H9 (cell line): ENCODE measurements at regions not wholly inside any gene's neighbourhood (a gene's known extent, or its start where the extent isn't known, plus 50 kb on each side); places are given as distances from the start of the nearest gene placed in this dataset.

Experiments used
- DNase-seq: peaks from one replicate; pipeline ENCODE4 v3.0.0-alpha.2; 2017
- H2AFZ ChIP-seq: one replicate; pipeline ENCODE4 v1.6.1; 2013; ENCODE audit warnings: mild to moderate bottlenecking, low read length, control low read depth, moderate library complexity
- H2AK5ac ChIP-seq: 2 replicates; pipeline ENCODE4 v1.6.1; 2013; ENCODE audit warnings: low read length, control low read depth, mixed read lengths; ENCODE audit not compliant: insufficient read length
- H2BK120ac ChIP-seq: one replicate; pipeline ENCODE4 v1.6.1; 2013; ENCODE audit warnings: low read depth, mild to moderate bottlenecking, low read length, control low read depth, inconsistent platforms; ENCODE audit not compliant: poor library complexity, severe bottlenecking
- H2BK12ac ChIP-seq: 2 replicates; pipeline ENCODE4 v1.6.1; 2013; ENCODE audit warnings: low read length, control low read depth, mixed read lengths, low read depth; ENCODE audit not compliant: insufficient read length
- H2BK15ac ChIP-seq: 2 replicates; pipeline ENCODE4 v1.6.1; 2013; ENCODE audit warnings: low read depth, low read length, control low read depth
- H2BK20ac ChIP-seq: one replicate; pipeline ENCODE4 v1.6.1; 2013; ENCODE audit warnings: low read depth, mild to moderate bottlenecking, low read length, control low read depth, inconsistent platforms; ENCODE audit not compliant: poor library complexity, severe bottlenecking
- H2BK5ac ChIP-seq: 2 replicates; pipeline ENCODE4 v1.6.1; 2013; ENCODE audit warnings: low read length, control low read depth, mixed read lengths; ENCODE audit not compliant: insufficient read length
- H3K14ac ChIP-seq: 2 replicates; pipeline ENCODE4 v1.6.1; 2013; ENCODE audit warnings: low read length, control low read depth; ENCODE audit not compliant: insufficient read depth
- H3K18ac ChIP-seq: 2 replicates; pipeline ENCODE4 v1.6.1; 2013; ENCODE audit warnings: low read depth, mild to moderate bottlenecking, mixed read lengths, low read length, control low read depth; ENCODE audit not compliant: insufficient read length
- H3K23ac ChIP-seq: 2 replicates; pipeline ENCODE4 v1.6.1; 2013; ENCODE audit warnings: low read length, control low read depth, mixed read lengths, low read depth; ENCODE audit not compliant: insufficient read length
- H3K23me2 ChIP-seq: 2 replicates; pipeline ENCODE4 v1.6.1; 2013; ENCODE audit warnings: low read depth, mild to moderate bottlenecking, mixed read lengths, low read length, control low read depth; ENCODE audit not compliant: insufficient read length, poor library complexity, severe bottlenecking
- H3K27ac ChIP-seq: 2 replicates; pipeline ENCODE4 v1.5.1; 2013; ENCODE audit warnings: low read length, control low read depth, mixed read lengths, low read depth; ENCODE audit not compliant: insufficient read length
- H3K27me3 ChIP-seq: 2 replicates; pipeline ENCODE4 v1.6.1; 2013; ENCODE audit warnings: low read length, control low read depth, inconsistent platforms; ENCODE audit not compliant: insufficient read depth
- H3K4ac ChIP-seq: 2 replicates; pipeline ENCODE4 v1.6.1; 2013; ENCODE audit warnings: low read depth, mild to moderate bottlenecking, control low read depth, inconsistent platforms, low read length, moderate library complexity
- H3K4me1 ChIP-seq: 2 replicates; pipeline ENCODE4 v1.6.1; 2013; ENCODE audit warnings: low read length, control low read depth, inconsistent platforms; ENCODE audit not compliant: insufficient read depth
- H3K4me2 ChIP-seq: 2 replicates; pipeline ENCODE4 v1.6.1; 2013; ENCODE audit warnings: low read length, control low read depth, mixed read lengths; ENCODE audit not compliant: insufficient read length, insufficient read depth
- H3K56ac ChIP-seq: 2 replicates; pipeline ENCODE4 v1.6.1; 2013; ENCODE audit warnings: low read depth, mild to moderate bottlenecking, mixed read lengths, low read length, control low read depth; ENCODE audit not compliant: insufficient read length
- H3K79me1 ChIP-seq: 2 replicates; pipeline ENCODE4 v1.6.1; 2013; ENCODE audit warnings: low read depth, mild to moderate bottlenecking, moderate library complexity, low read length, control low read depth, inconsistent platforms; ENCODE audit not compliant: insufficient read depth, poor library complexity, severe bottlenecking
- H3K79me2 ChIP-seq: 2 replicates; pipeline ENCODE4 v1.6.1; 2013; ENCODE audit warnings: low read length, control low read depth, inconsistent platforms; ENCODE audit not compliant: insufficient read depth
- H3K9ac ChIP-seq: 2 replicates; pipeline ENCODE4 v1.6.1; 2013; ENCODE audit warnings: low read length, control low read depth, mixed read lengths; ENCODE audit not compliant: insufficient read length; ENCODE audit errors: extremely low read depth
- H3K9me3 ChIP-seq: one replicate; pipeline ENCODE4 v1.6.1; 2013; ENCODE audit warnings: low read depth, low read length, inconsistent platforms; ENCODE audit not compliant: control insufficient read depth
- H3T11ph ChIP-seq: one replicate; pipeline ENCODE4 v1.6.1; 2013; ENCODE audit warnings: mild to moderate bottlenecking, low read length, control low read depth, inconsistent platforms
- H4K20me1 ChIP-seq: one replicate; pipeline ENCODE4 v1.6.1; 2013; ENCODE audit not compliant: control insufficient read depth, insufficient read length, insufficient read depth
- H4K5ac ChIP-seq: 2 replicates; pipeline ENCODE4 v1.6.1; 2013; ENCODE audit warnings: low read depth, mild to moderate bottlenecking, mixed read lengths, low read length, control low read depth; ENCODE audit not compliant: insufficient read length
- H4K8ac ChIP-seq: replicated peaks from 2 replicates; pipeline ENCODE4 v1.6.1; 2013; ENCODE audit warnings: low read length, control low read depth, mixed read lengths, low read depth; ENCODE audit not compliant: insufficient read length
- H4K91ac ChIP-seq: 2 replicates; pipeline ENCODE4 v1.6.1; 2013; ENCODE audit warnings: low read depth, mild to moderate bottlenecking, moderate library complexity, mixed read lengths, low read length, control low read depth; ENCODE audit not compliant: insufficient read length
- H3K27ac Mint-ChIP-seq, 3 experiments: 2 replicates in 2 of 3; 3 replicates in 1 of 3; pipeline ENCODE4 v1.8.0; 2020 to 2021; ENCODE audit warnings: mixed read lengths in 3 of 3, mild to moderate bottlenecking in 1 of 3, moderate library complexity in 1 of 3
- H3K27me3 Mint-ChIP-seq: 2 replicates; pipeline ENCODE4 v1.8.0; 2021; ENCODE audit warnings: low read depth, mild to moderate bottlenecking, moderate library complexity, mixed read lengths
- H3K36me3 Mint-ChIP-seq, 3 experiments: 2 replicates in 2 of 3; 3 replicates in 1 of 3; pipeline ENCODE4 v1.8.0; 2020 to 2021; ENCODE audit warnings: low read depth in 3 of 3, mixed read lengths in 3 of 3; ENCODE audit not compliant: insufficient read depth in 1 of 3
- H3K4me1 Mint-ChIP-seq, 2 experiments: 2 replicates each; pipeline ENCODE4 v1.8.0; 2020; ENCODE audit warnings: mixed read lengths in 2 of 2
- H3K4me3 Mint-ChIP-seq, 2 experiments: 2 replicates in 1 of 2; 3 replicates in 1 of 2; pipeline ENCODE4 v1.8.0; 2020 to 2021; ENCODE audit warnings: mild to moderate bottlenecking in 2 of 2, mixed read lengths in 2 of 2, moderate library complexity in 1 of 2
- H3K9me3 Mint-ChIP-seq, 2 experiments: 2 replicates in 1 of 2; 3 replicates in 1 of 2; pipeline ENCODE4 v1.8.0; 2020; ENCODE audit warnings: mild to moderate bottlenecking in 2 of 2, mixed read lengths in 2 of 2, moderate library complexity in 1 of 2
- WGBS: extraction: QIAGEN DNeasy Blood & Tissue Kit; methylation state at CpG from one replicate; pipeline ENCODE4 v1.1.7; 2013; ENCODE audit warnings: missing lambda C conversion rate, low lambda C conversion rate, mixed read lengths; ENCODE audit not compliant: insufficient read length; ENCODE audit errors: extremely low coverage; 5-methylcytosine and 5-hydroxymethylcytosine counted together
- TF ChIP-seq, protein P1 (sequence below): fragments of 200-600 bp; sonication (generic); conservative IDR thresholded peaks from 3 replicates; pipeline ENCODE4 v1.8.0; 2021; ENCODE audit warnings: antibody characterized with exemption, mild to moderate bottlenecking

DNA sequence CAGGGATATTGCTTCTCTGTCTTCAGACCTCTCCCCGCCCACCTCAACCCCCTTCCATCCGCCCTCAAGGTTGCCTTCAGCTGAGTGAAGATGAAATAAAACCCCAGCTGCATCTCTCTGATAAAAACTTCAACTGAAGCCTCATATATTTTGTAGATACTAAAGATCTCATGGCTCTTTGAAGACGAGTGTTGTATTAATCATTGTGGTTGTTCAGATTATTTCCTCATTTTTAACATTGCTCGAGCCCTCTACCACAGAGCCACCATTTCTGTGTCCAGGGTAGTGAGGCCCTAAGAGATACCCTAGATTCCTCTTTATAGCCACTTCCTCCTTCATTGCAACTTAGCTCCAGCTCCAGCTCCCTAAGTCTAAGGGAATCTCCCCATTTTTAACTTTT is 312.8 kb upstream of the ZNF507 start:
- Mint-ChIP-seq H3K27me3 (no peaks in the 10 kb centered on the region; the same call in none of the 2 replicates), H3K27ac (no peak overlapping the region), H3K36me3 (no peaks in the 10 kb centered on the region), H3K4me1 (peaks cover 16% of the 10 kb centered on the region in 2 experiments), H3K9me3 (no peaks in the 10 kb centered on the region), H3K4me3 (no peak overlapping the region)
- no peak overlapping the region for H2BK12ac ChIP-seq
- H4K8ac ChIP-seq = no peak overlapping the region
- WGBS = no CpG with 5 or more reads among the region's 4 CpGs
- no peak overlapping the region for H2BK20ac ChIP-seq
- no peak overlapping the region for H3K18ac ChIP-seq
- no peaks in the 10 kb centered on the region for H3K23me2 ChIP-seq
- DNase-seq = no peak
- no peak overlapping the region for H3T11ph ChIP-seq
- H3K79me1 ChIP-seq = no peaks in the 10 kb centered on the region
- no peak overlapping the region for H3K27ac ChIP-seq
- H3K27me3 ChIP-seq = no peaks in the 10 kb centered on the region
- no peak overlapping the region for H3K56ac ChIP-seq
- no peak overlapping the region for H2BK120ac ChIP-seq
- H3K79me2 ChIP-seq = no peaks in the 10 kb centered on the region
- H3K9me3 ChIP-seq = no peaks in the 10 kb centered on the region
- H4K20me1 ChIP-seq = no peaks in the 10 kb centered on the region
- H3K9ac ChIP-seq = no peak overlapping the region
- no peak overlapping the region for H3K4ac ChIP-seq
- TF ChIP-seq, protein P1, sequence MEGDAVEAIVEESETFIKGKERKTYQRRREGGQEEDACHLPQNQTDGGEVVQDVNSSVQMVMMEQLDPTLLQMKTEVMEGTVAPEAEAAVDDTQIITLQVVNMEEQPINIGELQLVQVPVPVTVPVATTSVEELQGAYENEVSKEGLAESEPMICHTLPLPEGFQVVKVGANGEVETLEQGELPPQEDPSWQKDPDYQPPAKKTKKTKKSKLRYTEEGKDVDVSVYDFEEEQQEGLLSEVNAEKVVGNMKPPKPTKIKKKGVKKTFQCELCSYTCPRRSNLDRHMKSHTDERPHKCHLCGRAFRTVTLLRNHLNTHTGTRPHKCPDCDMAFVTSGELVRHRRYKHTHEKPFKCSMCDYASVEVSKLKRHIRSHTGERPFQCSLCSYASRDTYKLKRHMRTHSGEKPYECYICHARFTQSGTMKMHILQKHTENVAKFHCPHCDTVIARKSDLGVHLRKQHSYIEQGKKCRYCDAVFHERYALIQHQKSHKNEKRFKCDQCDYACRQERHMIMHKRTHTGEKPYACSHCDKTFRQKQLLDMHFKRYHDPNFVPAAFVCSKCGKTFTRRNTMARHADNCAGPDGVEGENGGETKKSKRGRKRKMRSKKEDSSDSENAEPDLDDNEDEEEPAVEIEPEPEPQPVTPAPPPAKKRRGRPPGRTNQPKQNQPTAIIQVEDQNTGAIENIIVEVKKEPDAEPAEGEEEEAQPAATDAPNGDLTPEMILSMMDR = no peak
- H4K5ac ChIP-seq = no peak overlapping the region
- no peak overlapping the region for H3K14ac ChIP-seq
- H2AFZ ChIP-seq = no peak overlapping the region
- H4K91ac ChIP-seq = no peak overlapping the region
- no peak overlapping the region for H2AK5ac ChIP-seq
- H3K23ac ChIP-seq = no peak overlapping the region
- H2BK15ac ChIP-seq = no peak overlapping the region
- H2BK5ac ChIP-seq = no peak overlapping the region
- H3K4me1 ChIP-seq = peaks cover 2% of the 10 kb centered on the region; the same call in 1 of the 2 replicates
- no peak overlapping the region for H3K4me2 ChIP-seq
